ENCODE measurements at regions not wholly inside any gene's neighbourhood (a gene's known extent, or its start where the extent isn't known, plus 50 kb on each side); places are given as distances from the start of the nearest gene placed in this dataset.

DNA sequence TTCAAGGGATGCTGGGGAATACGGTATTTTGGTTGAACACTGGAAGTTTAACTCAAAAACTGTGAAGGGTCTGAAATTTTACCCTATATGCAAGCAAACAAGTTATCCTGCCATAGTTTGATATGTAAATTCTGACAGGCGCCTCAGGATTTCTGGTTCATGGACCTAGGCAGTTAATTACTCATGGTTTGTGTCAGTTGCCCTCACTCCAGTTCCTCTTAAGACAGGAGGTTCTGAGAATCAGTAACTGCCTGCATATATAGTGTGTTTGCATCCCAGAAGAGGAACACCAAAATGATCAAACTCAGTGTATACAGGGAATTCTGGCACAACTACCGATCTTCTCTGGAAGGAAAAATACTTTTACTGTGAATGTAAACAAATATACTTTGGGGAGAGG is 360.4 kb upstream of the NWD2 start:
- TF ChIP-seq, protein P1, sequence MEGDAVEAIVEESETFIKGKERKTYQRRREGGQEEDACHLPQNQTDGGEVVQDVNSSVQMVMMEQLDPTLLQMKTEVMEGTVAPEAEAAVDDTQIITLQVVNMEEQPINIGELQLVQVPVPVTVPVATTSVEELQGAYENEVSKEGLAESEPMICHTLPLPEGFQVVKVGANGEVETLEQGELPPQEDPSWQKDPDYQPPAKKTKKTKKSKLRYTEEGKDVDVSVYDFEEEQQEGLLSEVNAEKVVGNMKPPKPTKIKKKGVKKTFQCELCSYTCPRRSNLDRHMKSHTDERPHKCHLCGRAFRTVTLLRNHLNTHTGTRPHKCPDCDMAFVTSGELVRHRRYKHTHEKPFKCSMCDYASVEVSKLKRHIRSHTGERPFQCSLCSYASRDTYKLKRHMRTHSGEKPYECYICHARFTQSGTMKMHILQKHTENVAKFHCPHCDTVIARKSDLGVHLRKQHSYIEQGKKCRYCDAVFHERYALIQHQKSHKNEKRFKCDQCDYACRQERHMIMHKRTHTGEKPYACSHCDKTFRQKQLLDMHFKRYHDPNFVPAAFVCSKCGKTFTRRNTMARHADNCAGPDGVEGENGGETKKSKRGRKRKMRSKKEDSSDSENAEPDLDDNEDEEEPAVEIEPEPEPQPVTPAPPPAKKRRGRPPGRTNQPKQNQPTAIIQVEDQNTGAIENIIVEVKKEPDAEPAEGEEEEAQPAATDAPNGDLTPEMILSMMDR (IDR thresholded peaks at IDR 0.05 in 4 of 5, conservative IDR thresholded peaks at IDR 0.05 in 1 of 5): no peak
- no peak for TF ChIP-seq POLR2A (IDR thresholded peaks at IDR 0.05)

Measured in gastrocnemius medialis (tissue), 4 donors.